ENCODE measurements at regions not wholly inside any gene's neighbourhood (a gene's known extent, or its start where the extent isn't known, plus 50 kb on each side); places are given as distances from the start of the nearest gene placed in this dataset.

- no peak for TF ChIP-seq REST (IDR thresholded peaks at IDR 0.05)
- TF ChIP-seq, protein P1, sequence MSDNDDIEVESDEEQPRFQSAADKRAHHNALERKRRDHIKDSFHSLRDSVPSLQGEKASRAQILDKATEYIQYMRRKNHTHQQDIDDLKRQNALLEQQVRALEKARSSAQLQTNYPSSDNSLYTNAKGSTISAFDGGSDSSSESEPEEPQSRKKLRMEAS (IDR thresholded peaks at IDR 0.05): no peak
These were observed 134.2 kb upstream of the SATB1 start for GRCh38 chr3:18559331-18559842.

Data from liver (tissue), 1 donor.